Hematopoietic multipotent progenitor cell treated with erythropoietin and hydrocortisone succinate and interleukin-3 and kit ligand, for 17 days (in vitro differentiated cells): ENCODE measurements at regions not wholly inside any gene's neighbourhood (a gene's known extent, or its start where the extent isn't known, plus 50 kb on each side); places are given as distances from the start of the nearest gene placed in this dataset.
A peak's percentile ranks its signal among the peaks of the same experiment; 100 is the strongest.
"Not testable (repeated sequence)": the region's sequence is repeated elsewhere in the genome, so short reads cannot be mapped to it uniquely, and the experiment has no call there.

Experiments used
- DNase-seq: peaks from one replicate; pipeline ENCODE4 v3.0.0-alpha.2; 2015; ENCODE audit warnings: low spot score

- no peak for DNase-seq
Observed at GRCh38 chr3:190192087-190192486, 71.4 kb upstream of the P3H2 start.

GRCh38 chr3:190188197-190188596 lies 67.5 kb upstream of the P3H2 start:
- no peak for DNase-seq

- no peak for DNase-seq
Observed at GRCh38 chr3:190183121-190183520, 62.4 kb upstream of the P3H2 start.

GRCh38 chr3:190182418-190183043 lies 61.8 kb upstream of the P3H2 start:
- DNase-seq = no peak

- no peak for DNase-seq
Observed at GRCh38 chr3:190180268-190180667, 59.6 kb upstream of the P3H2 start.

- DNase-seq = peak; percentile 18
Observed at GRCh38 chr3:190178779-190179178, 58.1 kb upstream of the P3H2 start.

- DNase-seq = not testable (repeated sequence)
Observed at GRCh38 chr3:190176933-190177525, 56.3 kb upstream of the P3H2 start.

- not testable (repeated sequence) for DNase-seq
Observed at GRCh38 chr3:190176106-190176505, 55.4 kb upstream of the P3H2 start.

GRCh38 chr3:190175490-190175889 lies 54.8 kb upstream of the P3H2 start:
- no peak for DNase-seq

- no peak for DNase-seq
Observed at GRCh38 chr3:190174471-190174870, 53.8 kb upstream of the P3H2 start.

- DNase-seq = no peak
Observed at GRCh38 chr3:190173426-190173825, 52.7 kb upstream of the P3H2 start.

GRCh38 chr3:190172751-190173150 lies 52.1 kb upstream of the P3H2 start:
- no peak for DNase-seq
